Stimulated activated CD4-positive, alpha-beta T cell treated with anti-CD3 and anti-CD28 coated beads, Interleukin-1b, Interleukin-23, amount 100 ng/mL, for 4 hours (primary cell): ENCODE measurements at regions not wholly inside any gene's neighbourhood (a gene's known extent, or its start where the extent isn't known, plus 50 kb on each side); places are given as distances from the start of the nearest gene placed in this dataset.
"Not testable (repeated sequence)": the region's sequence is repeated elsewhere in the genome, so short reads cannot be mapped to it uniquely, and the experiment has no call there.

Experiments used
- DNase-seq, 2 donors: peaks; one replicate each; pipeline ENCODE4 v3.0.0-alpha.2; 2020; ENCODE audit warnings: low read depth in 2 of 2

DNA sequence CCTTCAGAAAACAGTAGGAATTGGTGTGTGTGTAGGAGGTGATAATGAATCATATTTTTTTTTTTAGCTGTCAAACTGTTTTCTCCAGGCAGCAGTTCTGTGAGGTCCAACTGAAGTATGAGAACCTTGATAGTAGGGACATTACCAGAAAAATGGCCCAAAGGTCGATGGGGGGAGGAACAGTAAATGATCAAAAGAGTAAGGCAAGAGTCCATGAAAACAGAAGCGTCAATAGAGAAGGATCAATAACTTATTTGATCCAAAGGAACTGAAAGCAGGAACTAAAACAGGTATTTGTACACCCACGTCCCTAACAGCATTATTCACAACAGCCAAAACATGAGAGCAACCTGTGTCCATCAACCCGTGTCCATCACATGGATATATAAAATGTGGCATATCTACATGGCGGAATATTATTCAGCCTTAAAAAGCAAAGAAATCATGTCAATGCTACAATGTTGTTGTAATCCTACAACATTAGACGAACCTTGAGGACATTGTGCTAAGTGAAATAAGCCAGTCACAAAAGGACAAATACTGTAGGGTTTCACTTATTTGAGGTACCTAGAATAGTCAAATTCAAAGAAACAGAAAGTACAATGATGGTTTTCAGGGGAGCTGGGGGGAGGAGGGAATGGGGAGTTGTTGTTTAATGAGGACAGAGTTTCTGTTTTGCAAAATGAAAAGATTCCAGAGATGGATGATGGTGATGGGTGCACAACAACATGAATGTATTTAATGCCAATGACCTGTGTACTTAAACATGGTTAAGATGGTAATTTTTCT lies 214.0 kb upstream of the KLF14 start:
- no peak for DNase-seq

DNA sequence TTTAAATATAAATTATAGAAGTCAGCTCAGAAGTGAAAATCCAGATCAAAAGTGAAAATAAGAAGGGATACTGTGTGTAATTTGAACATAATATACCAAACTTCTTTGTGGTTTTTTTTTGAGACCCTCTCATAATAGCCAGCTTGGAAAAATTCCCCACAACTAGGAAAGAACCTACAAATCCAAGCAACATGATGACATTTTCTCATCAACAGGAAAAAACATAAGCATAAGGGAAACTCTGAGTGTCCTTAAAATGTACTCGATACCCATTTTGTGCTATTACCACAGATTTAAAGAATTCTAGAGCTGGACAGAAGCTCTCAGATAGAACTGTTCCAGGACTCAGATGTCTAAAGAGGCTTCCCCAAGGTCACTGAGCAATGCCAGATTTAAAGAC lies 214.8 kb upstream of the KLF14 start:
- no peak for DNase-seq

DNA sequence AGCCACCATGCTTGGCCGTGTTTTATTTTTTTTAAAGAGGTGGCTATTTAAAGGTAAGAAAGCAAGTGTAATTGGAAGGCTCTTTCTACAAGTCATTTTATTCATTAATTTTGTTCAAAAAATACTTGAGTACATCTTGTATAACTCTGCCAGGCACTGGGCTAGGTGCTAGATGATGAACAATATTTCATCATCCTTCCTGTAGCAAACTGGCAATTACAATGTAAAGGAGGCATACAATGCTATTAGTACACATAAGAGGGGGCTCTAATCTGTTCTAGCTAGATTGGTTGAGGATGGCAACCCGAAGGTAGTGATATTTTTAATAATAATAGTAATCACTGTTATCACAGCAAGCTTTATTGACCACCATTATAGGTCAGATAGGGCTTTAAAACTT lies 215.5 kb upstream of the KLF14 start:
- no peak for DNase-seq

DNA sequence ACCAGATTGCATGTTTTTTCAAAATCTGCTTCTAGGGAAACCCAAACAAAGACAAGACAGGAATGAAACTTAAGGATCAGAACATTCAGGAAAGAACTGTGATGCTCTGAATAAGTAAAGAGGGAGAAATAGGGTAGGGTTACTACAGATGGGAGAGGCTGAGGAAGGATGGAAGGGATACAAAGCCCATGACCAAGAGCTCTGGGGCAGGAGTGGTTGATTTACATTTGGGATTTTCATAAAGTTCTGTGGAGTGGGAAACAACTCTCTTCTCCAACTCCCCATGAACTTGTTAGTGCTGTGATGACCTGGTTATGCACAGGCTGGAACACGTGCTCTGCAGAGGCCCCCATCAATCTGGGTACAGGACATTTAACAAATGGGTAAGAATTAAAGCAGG lies 216.0 kb upstream of the KLF14 start:
- DNase-seq: no peak

DNA sequence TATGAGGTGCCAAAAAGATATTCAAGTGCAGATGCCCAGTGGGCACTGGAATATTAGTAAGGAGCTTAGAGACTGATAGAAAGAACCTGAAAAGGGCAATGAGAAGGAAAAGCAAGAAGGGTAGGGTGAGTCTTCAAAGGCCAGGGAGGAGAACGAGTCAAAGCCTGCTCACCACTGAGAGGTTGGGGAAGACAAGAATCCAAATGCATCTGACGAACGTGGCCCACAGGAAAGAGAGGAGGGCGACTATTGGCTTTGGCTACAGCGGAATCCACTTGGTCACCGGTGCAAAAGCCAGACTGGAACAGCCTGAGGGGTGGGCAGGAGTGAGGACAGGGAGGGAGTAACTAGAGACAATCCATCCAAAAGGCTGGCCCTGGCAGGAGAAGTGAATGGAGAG lies 216.7 kb upstream of the KLF14 start:
- DNase-seq: no peak

DNA sequence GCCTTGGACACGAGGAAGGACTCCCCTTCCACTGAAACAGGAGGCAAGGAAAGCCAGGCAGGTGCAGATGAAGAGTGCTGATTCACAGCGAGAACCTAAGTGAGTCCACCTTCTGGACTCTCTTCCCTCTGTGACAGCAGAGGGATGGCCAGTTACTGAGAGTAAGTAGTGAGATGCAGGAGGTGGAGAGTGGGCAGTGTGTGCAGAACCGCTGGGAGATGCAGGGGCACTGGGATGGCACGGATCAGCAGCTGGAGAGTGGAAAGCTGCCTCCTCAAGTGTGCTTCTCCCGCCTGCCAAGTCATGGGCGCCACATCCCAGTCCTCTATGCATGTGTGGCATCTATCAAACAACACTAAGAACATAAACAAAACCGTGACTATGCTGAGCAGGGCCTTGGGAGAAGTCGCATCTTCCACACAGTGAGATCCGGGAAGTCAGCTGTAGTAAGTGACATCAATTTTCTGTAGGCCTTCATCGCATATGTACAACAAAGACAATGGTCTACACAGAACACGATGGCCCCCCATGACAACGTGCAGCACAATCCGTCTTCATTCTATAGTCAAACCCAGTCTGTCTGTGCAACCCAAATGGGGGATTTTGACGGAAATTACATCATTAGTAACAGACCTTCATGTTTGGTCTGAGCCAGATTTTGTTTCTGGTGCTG lies 217.4 kb upstream of the KLF14 start:
- DNase-seq: no peak

DNA sequence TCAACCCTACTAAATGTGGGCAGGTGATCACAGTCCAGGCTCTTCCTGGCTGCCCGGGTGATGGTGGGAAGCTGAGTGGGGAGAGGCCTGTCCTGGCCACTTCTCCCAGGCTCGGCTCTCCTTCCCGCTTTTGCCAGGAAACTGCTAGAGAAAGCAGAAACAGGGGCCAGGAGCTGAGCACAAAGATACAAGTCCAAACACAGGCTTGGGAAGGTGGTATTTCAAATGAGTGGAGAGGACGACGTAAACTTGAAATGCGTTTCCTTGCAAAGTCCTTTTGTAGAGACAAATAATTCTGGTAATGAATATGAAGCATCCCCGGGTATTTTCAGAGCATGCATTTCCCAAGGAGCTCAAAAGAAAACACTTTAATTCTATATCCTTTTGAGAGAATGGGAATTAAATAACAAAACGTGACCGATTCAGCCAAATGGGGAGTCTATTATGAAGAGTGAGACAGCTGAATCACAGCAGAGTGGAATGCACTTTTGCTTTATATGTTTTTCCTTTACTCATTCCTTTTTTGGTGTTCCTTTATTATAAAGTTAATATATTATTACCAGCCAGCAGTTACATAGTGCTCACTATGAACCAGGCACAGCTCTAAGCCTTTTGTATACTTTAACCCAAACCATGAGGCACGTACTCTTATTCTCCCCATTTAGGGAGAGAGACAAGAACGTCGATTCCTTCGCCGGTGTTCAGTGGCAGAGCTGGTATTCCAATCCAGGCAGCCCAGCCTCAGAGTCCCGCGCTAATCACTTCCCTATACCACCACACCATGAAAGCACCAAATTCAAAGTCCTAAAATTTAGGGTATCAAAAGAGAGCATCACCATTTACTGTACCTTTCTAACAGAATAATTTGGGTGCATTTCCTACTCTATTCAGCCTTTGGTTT lies 218.2 kb upstream of the KLF14 start:
- DNase-seq: no peak

DNA sequence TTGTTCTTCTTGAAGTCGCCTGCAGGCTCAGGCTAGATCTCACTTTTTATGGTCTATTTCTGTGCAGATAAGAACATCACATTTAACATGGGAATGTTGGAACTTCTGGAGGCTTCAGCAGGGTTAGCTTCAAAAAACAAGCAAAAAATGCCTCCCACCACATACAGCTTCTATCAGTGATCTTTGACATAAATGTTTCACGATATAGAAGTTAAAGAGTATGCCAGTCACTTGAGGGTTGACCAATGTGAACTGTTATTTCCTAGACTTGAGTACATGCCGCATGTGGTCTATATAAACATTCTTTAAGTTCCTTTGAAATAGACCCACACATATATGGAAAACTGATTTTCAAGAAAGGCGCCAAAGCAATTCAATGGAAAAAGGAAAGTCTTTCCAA lies 219.2 kb upstream of the KLF14 start:
- DNase-seq: no peak

DNA sequence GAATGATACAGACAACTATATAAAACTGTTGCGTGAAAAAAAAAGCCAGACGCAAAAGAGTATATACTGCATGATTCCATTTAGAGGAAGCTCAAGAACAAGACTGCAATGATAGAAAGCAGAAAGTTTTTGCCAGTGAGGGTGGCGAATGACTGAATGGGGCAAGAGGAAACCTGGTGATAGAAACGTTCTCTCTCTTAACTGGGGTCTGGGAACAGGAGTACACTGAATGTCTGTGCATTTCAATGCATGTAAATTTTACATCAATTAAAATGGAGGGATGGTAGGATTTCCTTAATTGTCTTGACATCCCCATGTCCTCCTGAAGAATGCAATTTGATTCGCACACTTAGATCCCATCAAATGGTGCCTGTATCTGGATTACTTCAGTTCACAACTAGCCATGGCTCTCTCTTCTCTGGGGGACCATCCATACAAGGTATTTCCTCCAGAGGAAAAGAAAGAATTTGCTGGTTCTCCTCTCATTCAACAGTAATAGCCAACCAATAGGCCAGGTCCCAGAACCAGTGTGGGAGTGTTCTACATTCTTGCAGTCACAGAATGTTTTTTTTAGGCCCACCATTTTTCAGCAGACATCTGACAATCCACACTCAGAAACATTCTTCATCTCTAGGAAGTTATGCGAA lies 221.0 kb upstream of the KLF14 start:
- no peak for DNase-seq

DNA sequence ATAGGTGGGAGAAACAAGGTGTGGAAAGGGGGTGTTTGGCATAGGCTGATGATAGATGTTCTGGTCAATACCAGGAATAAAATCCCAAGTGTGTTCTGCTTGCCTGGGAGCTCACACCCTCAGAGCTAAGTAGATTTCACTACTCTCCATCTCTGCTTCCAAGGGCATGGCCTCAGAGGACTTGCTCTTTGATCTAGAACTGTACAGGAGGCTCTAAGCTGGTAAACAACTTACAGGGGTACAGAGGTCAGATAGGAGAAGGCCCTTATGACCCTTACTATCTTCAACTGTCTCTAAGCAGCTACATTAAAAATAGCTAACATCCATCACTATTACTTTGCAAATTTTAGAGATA lies 221.5 kb upstream of the KLF14 start:
- no peak for DNase-seq

DNA sequence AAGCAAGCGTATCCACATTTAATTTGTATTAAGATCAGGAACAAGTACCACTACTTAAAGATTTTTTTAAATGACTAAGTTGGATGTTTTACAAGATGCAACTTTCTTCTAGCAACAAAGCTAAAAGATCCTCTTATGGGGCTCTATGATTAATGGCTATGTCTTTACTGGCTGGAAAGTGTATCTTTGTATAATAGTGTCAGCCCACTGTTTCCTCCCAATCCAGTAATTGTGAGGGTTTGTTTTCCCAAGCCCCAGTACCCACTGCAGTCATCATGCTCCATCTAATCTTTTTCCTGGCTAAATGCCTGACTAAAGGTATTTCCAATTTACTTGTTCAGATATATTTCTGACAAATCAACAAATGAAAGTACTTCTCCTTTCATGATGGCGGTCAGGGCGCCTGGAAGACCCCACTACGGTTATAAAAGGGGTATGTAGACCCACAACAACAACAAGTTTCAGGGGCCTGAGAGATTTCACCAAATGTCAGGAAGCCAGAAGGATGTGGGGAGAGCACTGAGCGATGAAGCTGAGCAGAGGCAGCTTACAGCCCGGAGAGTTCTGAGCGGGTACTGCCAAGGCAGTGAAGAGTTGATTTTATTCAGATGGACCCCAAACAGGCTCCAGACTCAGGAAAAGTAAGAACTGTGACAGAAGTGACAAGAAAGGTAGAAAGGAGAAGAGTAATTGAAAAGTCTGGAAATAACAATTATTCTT lies 222.6 kb upstream of the KLF14 start:
- no peak for DNase-seq

DNA sequence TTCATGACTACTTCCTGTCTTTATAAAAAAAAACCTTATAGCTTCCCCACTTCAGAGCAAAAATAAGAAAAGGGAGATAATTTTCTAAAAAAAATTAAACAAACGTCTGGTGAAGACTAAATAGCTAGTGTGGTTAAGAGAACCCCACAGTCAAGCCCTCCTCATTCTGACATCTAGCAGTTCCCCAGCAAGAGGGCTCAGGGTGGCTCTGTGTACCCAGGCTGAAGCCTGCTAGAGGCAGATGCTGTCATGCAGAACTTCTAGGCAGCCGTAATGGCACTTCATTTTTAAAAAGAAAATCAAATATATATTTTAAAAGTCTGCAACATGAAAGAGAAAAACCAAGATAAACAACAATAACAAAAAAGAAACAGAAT lies 223.1 kb upstream of the KLF14 start:
- DNase-seq: no peak

DNA sequence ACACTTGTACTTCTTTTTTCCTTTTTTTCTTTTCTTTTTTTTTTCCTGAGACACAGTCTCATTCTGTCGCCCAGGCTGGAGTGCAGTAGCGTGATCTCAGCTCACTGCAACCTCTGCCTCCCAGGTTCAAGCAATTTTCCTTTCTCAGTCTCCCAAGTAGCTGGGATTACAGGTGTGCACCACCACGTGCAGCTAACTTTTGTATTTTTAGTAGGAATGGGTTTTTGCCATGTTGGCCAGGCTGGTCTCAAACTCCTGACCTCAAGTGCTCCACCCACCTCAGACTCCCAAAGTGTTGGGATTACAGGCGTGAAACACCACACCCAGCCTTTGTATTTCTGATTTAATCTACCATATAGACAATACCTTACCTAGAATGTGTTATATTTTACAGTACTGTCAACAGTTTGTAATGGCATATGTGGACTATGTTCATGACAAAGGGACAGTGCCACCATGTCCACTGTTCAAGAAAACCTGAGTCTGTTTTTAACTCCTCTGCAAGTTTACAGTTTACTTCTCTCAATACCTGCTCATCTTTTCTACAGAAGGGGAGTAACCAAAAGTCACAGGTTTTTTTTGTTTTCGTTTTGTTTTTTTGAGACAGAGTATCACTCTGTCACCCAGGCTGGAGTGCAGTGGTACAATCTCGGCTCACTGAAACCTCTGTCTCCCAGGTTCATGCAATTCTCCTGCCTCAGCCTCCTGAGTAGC lies 223.9 kb upstream of the KLF14 start:
- DNase-seq: not testable (repeated sequence)

DNA sequence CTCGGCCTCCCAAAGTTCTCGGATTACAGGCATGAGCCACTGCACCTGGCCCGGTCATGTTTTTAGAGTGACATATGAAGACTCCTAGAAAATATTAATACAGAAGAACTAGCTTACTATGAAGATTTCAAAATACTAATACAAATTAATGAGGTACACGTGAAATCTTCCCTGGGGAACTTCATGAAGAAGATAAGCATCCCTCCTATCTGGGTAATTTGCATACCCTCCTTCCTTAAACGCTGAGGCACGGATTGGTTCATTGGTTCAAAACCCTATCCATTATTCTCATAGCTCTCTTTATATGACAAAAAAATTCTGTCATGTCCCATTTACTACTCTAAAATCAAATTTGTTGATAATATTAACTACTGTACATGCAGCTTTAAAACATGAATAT lies 224.8 kb upstream of the KLF14 start:
- DNase-seq: no peak

DNA sequence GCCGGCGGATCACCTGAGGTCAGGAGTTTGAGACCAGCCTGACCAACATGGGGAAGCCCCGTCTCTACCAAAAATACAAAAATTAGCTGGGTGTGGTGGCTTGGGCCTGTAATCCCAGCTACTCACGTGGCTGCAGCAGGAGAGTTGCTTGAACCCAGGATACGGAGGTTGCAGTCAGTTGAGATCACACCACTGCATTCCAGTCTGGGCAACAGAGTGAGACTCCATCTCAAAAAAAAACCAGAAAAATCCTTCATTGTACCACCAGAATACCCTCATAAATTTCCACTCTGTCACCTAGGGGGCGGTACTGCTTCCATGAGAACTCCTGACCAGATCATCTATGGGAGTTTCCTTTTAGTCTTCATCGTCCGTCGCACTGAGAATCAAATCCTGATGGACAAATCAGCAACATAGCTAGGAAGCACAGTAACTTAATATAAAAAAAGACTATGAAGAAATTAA lies 225.8 kb upstream of the KLF14 start:
- no peak for DNase-seq

DNA sequence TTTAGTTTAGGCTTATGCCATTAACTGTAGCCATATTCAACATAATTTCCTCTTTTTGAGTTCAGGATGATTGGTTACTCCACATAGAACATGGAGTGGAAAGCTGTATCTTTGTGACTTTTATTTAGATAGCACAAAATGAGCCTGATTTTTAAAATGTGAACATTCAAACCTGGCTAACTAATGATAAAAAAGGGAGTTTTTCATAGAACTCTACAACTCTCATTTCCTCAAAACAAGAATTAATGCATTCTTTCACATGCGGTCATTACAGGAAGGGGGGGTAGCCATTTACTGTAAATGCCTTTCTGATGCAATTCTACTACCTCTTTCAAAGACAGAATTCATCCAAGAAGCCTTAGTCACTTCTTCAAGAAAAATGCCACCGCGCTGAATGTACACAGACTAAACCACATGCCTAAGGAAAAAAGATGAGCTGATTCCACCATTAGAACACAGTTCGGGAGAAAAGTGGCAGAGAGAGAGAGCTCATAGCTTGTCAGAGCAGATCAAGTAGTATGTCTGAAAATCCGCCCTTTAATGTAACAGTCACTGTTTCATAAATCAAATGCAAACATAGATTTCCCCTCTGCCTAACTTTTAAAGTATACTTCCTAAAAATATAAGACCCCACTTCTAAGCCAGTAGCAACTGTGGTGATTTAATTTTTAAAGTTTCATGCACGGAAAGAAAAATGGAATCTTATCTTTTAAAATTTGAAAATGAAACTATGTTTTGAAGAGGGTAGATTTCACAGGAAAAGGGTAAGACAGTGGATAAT lies 226.4 kb upstream of the KLF14 start:
- DNase-seq: peak in 1 of 2 donors; percentile 56

DNA sequence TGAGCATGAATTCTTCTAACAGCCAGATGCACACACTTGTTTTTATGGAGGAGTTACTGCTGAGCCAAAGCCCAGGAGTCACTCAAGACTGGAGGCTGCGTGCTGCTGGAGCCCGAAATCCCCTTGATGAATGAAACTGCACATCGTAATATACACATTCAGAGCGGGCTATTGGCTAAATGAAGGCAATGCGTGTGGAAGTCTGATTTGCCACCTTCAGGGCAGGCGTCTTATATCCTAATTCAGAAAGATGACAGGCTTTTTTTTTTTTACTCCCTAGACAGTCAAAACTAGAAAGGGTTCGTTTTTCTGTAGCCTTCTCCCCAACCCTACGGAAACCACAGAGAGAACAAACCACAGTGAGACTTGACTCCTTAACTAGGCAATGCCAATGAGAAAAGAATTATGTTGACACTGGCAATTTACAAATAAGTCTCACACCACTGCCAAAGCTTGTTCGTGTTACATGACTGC lies 227.2 kb upstream of the KLF14 start:
- DNase-seq: peak in 1 of 2 donors; percentile 67

DNA sequence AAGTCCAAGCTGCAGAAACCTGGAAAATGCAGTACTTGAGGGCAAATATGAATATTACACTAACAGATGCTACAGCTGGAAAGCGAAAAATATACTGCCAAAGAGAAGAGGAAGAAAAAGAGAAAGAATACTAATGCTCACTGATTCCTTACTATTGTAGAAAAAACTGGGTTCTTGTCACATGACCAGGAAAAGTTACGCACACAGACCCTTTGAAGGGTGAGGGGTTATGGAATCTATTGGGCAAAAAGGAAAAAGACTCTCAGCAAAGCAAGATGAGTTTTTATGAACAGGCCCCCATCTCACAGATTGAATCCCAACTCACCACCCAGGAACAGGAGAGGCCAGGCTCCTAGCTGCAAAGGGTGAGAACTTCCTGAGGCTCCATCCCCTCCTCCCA lies 228.1 kb upstream of the KLF14 start:
- no peak for DNase-seq

DNA sequence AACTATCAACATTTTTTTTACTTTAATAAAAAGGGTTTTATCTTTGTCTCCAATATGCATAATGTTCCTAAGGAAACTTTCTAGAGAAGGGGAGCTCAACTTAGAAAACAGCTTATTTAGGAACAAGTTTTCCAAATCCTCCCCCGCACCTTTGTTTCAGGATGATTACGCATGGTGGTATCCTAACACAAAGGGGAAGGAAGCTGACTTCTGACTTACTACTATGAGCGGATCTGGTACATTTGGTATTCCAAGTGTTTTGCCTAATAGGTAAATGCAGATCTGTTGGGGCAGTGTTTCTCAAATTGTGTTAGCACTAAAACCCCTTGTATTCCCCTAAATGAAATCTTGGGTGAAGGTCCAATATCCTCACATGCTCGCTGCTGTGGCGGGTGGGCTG lies 229.3 kb upstream of the KLF14 start:
- no peak for DNase-seq

DNA sequence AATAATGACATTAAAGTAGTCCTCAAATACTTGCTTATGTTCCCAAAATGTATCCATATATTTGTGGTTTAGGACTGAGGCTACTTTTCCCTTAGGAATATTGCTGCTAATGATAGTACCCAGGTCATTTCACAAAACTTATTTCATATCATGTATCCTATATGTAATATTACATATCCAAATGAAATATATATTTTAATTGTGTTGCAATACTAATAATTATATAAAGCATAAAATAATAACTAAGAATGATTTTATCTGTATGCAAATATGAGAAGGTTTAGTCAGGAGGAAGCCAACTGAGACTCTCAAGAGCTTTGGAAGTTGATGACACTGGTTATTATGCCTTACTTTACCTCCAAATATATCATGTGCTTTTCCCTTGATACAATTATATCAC lies 231.5 kb upstream of the KLF14 start:
- DNase-seq: no peak
